ENCODE measurements at regions not wholly inside any gene's neighbourhood (a gene's known extent, or its start where the extent isn't known, plus 50 kb on each side); places are given as distances from the start of the nearest gene placed in this dataset.

- H3K4me3 ChIP-seq (ENCODE audit: low read length): no peak overlapping the region
- DNase-seq (ENCODE audit: low read depth): no peak
- no peak for TF ChIP-seq CTCF (IDR thresholded peaks at IDR 0.05; ENCODE audit: insufficient read depth, low read depth, low read length, missing control alignments)
These were observed 903.7 kb downstream of the ROBO2 start for GRCh38 chr3:77943598-77943997.

GRCh38 chr3:77945320-77945719 is 905.4 kb downstream of the ROBO2 start:
- no peak overlapping the region for H3K4me3 ChIP-seq (ENCODE audit: low read length)
- no peak for TF ChIP-seq CTCF (IDR thresholded peaks at IDR 0.05; ENCODE audit: insufficient read depth, low read depth, low read length, missing control alignments)
- DNase-seq (ENCODE audit: low read depth): no peak

- TF ChIP-seq CTCF (IDR thresholded peaks at IDR 0.05; ENCODE audit: insufficient read depth, low read depth, low read length, missing control alignments): no peak
- no peak overlapping the region for H3K4me3 ChIP-seq (ENCODE audit: low read length)
These were observed 907.8 kb downstream of the ROBO2 start for GRCh38 chr3:77947671-77948070.

GRCh38 chr3:77967621-77968020 is 927.7 kb downstream of the ROBO2 start:
- no peak overlapping the region for H3K4me3 ChIP-seq (ENCODE audit: low read length)
- TF ChIP-seq CTCF (IDR thresholded peaks at IDR 0.05; ENCODE audit: insufficient read depth, low read depth, low read length, missing control alignments): no peak
- no peak for DNase-seq (ENCODE audit: low read depth)

More at GRCh38 chr3:77947671-77948070, 907.8 kb downstream of the ROBO2 start:
- DNase-seq (ENCODE audit: low read depth): no peak

- no peak overlapping the region for H3K4me3 ChIP-seq (ENCODE audit: low read length)
- DNase-seq (ENCODE audit: low read depth): no peak
- no peak for TF ChIP-seq CTCF (IDR thresholded peaks at IDR 0.05; ENCODE audit: insufficient read depth, low read depth, low read length, missing control alignments)
These were observed 936.2 kb downstream of the ROBO2 start for GRCh38 chr3:77976079-77976478.

GRCh38 chr3:78003090-78003489 is 963.2 kb downstream of the ROBO2 start:
- no peak overlapping the region for H3K4me3 ChIP-seq (ENCODE audit: low read length)
- no peak for TF ChIP-seq CTCF (IDR thresholded peaks at IDR 0.05; ENCODE audit: insufficient read depth, low read depth, low read length, missing control alignments)
- peak; percentile 48 for DNase-seq (ENCODE audit: low read depth)

GRCh38 chr3:78004571-78004970 is 964.7 kb downstream of the ROBO2 start:
- TF ChIP-seq CTCF (IDR thresholded peaks at IDR 0.05; ENCODE audit: insufficient read depth, low read depth, low read length, missing control alignments): no peak
- no peak overlapping the region for H3K4me3 ChIP-seq (ENCODE audit: low read length)
- no peak for DNase-seq (ENCODE audit: low read depth)
